GM19099 (cell line): ENCODE measurements at regions not wholly inside any gene's neighbourhood (a gene's known extent, or its start where the extent isn't known, plus 50 kb on each side); places are given as distances from the start of the nearest gene placed in this dataset.

Experiments
- POLR2A ChIP-seq: IDR thresholded peaks from 3 replicates; pipeline ENCODE4 v1.6.1; 2011; ENCODE audit warnings: low read depth; ENCODE audit not compliant: insufficient read length; ENCODE audit errors: extremely low read depth

DNA sequence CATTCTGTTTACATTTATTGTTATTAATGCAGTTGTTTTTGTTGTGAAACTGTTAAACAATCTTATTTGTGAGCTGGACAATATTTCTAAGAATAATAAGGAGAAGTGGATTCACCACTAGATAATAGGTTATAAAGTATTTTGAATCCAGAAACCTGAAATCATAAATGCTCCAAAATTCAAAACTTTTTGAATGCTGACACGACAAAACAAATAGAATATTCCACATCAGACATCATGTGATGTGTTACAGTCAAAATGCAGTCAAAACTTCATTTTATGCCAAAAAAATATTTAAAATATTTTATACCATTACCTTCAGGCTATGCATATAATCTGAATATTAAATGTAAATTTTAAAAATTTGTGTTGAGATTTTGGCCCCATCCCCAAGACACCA, 1321.4 kb downstream of the SLITRK1 start:
- no peak for TF ChIP-seq POLR2A

DNA sequence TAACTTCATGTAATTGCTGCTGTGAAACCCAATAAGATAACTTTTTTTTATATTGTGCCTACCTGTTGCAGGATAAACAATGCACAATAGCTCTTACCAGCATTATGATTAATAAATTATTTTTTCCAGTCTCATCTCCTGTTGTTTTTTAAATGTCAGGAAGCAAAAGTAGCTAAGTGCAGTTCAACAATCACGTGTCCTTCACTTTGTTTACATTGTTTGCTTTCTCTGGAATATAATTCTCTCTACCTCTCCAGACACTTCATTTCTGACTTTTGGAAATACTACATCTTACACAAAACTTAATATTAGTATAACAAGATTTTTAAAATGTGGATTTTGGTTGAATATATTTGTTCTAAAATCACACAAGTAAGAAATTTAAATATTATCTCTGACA, 1359.4 kb downstream of the SLITRK1 start:
- no peak for TF ChIP-seq POLR2A

DNA sequence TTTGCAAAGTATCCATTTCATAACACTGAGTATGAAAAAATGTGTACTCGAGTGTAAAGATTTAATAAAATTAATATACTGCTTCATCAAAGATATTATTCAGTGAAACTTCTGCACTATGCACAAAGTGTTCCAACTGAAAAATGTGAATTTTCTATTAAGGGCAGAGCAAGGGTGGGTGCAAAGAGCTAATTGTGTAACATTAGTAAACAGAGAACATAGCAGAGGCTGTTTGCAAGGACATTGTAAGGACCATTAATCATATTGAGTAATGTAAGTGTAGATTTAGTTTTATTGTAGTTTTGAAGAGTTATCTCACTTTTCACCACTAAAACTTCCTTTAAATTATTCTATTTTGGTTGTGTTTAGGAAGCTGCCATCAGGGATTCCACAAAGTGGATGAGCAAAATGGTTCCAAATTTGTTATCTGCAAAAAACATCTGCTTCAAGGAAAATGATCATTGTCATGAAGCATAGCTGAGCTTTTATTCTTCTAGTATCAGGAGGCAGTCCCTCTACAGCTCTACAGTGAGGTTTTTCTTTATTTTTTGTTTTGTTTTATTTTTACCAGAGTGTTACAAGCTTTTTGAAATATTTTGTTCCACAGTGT, 1375.4 kb downstream of the SLITRK1 start:
- no peak for TF ChIP-seq POLR2A

DNA sequence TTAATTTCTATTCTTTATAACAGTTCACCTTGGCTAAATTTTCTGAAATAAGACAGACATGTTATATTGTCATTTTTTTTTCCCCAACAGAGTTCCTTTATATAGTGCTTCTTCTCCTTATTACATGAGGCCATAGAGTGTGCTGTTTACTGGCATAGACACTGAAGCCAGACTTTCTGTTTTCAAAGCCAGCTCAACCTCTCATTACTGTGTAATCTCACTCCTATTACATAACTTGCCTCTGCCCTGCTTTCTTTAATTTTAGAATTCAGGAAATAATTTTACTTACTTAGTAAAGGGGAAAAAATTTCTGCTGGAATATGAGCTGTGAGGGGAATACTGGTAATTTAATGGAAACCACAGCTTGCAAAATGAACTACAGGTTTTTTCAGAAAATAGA, 1380.4 kb downstream of the SLITRK1 start:
- no peak for TF ChIP-seq POLR2A

DNA sequence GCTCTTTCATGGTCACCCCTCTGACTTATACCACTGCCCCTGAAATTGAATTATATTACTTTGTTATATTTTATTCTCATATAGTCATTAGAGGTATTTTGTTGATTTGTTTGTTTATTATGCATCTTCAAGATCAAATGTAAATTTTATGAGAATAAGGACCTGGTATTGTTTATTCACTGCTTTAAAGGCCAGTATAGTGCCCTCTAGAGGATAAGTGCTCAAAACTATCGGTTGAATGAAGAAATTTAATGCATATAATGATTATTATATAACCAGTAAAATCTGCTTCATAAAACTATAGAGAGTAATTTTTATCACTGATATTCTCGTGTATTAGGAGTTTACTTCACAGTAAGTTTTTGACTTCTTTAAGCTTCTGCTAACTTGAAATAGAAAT, 1401.9 kb downstream of the SLITRK1 start:
- no peak for TF ChIP-seq POLR2A

DNA sequence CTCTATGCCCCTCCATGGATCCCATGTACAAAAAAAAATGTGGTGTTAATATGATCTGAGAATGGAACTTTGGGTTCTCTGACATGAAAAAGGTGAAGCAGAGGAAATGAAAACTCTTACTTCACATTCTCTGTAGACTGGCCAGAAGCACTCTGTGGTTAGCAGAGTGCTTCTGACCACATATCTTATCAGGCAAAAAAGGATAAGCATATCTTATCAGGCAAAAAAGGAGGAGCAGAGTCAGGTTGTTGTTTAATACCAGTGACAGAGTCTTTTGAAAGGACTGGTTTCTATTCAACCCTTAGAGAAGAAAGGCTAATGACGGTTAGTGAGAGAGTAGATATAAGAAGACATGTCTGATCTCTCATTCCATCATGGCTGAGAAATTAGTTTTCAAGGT, 1404.8 kb downstream of the SLITRK1 start:
- no peak for TF ChIP-seq POLR2A

DNA sequence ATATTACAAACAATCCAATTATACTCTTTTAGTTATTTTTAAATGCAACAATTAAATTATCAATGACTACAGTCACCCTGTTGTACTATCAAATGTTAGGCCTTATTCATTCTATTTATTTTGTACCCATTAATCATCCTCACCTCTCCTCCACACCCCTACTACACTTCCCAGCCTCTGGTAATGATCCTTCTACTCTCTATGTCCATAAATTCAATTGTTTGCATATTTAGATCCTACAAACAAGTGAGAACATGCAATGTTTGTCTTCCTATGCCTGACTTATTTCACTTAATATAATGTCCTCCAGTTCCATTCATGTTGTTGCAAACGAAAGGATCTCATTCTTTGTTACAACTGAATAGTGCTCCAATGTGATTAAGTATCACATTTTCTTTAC, 1414.6 kb downstream of the SLITRK1 start:
- no peak for TF ChIP-seq POLR2A

DNA sequence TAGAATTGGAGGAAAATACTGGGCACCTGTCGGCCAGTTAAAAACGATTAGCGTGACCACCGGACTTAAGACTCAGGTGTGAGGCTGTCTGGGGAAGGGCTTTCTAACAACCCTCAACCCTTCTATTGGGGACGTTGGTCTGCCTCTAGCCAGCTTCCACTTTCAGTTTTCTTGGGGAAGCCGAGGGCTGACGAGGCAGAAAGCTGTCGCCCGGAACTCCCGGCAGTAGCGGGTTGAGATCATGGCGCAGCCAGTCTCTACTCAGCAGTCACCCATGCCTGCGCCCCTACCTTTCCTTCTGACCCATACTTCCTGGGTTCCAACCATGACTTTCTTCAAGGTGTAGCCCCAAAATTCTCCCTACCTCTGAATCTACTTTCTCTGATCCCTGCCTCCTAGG, 1424.1 kb downstream of the SLITRK1 start:
- no peak for TF ChIP-seq POLR2A

DNA sequence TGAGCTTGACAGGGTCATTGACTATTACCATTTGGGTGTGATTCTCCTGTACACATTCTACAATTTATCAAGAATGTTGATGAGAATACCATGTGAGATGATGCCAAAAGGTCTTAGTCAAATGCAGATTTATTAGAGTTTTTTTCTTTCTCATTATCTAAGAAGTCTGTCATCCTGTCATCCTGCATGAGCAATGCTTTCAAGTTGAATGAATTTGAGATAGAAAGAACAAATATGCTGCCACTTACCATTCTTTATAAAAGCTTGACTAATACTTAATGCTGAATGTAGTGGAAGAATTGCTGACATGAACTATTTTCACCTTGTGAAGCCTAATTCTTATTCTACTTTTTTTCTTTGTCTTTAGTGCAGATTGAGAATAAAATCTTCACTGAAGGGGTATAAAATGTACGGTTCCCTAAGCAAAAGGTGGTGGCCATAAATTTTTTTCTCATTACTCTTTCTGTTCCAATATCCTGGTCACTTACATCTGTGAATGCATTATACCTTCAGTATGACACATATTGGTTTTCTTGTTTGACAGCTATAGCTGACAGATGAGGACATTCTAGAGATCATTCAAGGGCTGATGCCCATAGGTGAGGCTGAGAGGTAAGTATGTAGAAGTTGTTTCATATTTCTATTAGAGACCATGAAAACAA, 1434.7 kb downstream of the SLITRK1 start:
- no peak for TF ChIP-seq POLR2A

DNA sequence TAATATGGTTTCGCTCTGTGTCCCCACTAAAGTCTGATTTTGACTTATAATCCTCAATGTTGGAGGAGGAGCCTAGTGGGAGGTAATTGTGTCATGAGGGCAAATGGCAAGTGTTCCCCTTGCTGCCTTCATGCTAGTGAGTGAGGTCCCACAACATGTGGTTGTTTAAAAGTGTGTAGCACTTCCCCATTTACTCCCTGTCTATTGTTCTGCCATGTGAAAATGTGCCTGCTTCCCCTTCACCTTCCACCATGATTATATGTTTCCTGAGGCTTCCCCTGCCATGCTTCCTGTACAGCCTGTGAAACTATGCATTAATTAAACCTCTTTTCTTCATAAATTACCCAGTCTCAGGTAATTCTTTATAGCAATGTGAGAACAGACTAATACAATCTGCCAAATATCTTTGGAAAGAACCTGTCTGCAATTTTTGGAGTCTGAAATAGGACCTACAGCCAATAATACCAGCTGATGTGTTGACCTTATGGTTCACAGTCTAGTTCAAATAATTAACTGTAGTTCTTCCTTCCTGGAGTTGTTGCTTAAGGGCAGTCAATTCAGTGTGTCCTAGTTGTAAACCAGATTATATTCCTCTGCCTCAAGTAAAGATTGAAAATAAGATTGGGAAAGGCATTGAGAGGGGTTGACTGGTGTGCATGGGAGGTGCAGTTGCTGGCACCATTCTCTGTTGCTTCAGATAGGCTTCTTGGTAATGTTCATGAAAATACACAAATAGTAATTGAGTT, 1442.9 kb downstream of the SLITRK1 start:
- no peak for TF ChIP-seq POLR2A

DNA sequence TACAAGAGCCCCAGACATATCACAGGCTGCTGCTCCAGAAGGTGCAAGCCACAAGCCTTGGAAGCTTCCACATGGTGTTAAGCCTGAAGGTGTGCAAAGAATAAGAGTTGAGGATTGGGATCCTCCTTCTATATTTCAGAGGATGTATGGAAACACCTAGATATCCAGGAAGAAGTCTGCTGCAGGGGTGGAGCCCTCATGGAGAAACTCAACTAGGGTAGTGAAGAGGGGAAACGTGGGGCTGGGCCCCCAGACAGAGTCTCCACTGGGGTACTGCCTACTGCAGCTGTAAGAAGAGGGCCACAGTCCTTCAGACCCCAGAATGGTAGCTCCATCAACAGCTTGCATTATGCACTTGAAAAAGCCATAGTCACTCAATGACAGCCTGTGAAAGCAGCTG, 1444.0 kb downstream of the SLITRK1 start:
- TF ChIP-seq POLR2A: no peak

DNA sequence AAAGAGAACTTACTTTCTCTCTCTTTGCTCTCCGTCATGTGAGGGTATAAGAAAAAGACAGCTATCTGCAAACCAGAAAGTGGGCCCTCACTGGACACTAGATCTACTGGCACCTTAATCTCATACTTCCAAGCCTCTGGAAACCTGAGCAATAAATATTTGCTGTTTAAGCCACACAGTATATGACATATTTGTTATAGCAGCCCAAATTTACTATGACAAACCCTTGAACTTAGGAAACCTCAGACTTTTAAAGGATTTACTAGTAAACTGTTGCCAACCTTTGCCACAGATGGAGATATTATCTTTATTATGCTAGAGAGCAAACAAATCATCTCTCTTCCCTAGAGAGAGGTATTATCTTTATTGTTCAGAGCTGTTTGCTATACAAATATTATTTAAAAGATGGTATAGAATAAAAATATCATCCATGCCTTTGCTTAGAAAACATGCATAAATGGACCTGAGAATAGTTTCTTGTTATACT, 1446.1 kb downstream of the SLITRK1 start:
- TF ChIP-seq POLR2A: no peak

DNA sequence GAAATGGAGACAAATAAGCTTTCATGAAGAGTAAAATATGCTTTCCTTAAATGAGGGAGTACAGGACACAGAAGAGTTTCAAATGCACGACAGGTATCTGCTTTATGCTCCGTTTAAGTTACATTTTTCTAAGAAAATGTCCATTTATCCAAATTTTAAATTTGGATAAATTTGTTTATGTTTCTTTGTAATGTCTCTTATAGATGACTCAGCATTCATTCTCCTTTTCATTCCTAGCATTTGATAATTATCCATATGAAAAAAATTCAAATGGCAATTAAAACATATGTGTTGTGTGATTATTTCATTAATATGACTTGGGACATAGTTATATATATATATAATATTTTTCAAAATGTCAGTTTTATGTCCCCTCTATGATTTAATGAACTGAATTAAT, 1449.3 kb downstream of the SLITRK1 start:
- no peak for TF ChIP-seq POLR2A

DNA sequence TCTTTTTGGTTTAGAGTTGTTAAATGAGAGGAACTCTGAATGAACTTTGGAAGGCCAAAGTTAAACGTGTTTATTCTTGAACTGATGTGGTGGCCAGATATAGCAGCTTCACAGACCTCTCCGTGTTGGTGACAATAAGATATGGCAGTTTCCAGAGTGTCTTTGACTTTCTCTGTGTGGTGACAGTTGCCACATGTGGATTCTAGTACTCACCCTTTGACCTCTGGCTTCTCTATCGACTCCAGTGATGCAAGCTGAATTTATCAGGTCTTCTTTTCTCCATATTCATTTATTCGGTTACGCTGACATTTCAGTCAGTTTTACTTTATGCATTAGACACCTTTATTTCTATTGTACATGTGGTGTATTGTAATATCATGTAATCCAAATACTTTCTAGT, 1469.5 kb downstream of the SLITRK1 start:
- TF ChIP-seq POLR2A: no peak

DNA sequence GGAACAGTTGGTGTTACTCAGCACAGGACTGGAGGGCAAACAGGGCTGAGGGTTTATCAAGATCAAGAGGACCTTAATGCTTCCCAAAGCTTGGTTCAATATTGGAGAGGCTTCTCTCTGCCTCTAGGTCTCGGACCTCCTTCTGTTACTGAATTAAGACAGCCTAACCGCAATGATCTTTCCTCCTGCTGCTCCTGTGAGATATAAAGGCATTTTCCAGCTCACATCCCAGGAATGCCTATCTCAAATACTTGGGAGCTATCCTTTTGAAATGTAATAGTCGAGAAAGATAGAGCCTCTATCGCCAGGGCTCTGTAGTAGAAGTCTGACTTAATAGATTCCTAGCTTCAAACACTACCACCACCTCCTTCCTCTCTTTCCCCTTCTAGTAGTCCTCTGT, 1475.0 kb downstream of the SLITRK1 start:
- TF ChIP-seq POLR2A: no peak

DNA sequence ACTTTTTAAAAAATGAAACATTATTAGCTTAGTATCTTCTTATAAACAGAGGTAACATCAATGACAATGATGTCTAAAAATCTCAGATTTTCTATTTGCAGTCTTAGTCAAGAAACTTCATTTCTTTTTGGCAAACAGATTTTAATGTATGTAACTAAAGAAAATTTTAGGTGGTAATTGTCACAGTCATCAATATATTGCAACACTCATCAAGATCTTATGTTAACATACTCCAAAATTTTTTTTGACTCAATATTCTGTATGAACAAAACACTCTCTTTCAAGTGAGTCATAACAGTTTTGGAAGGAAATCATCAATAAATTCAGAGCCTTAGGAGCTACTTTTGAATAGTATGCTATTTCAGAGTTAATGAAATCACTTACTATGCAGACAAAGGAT, 1507.6 kb downstream of the SLITRK1 start:
- no peak for TF ChIP-seq POLR2A
